ENCODE measurements at regions not wholly inside any gene's neighbourhood (a gene's known extent, or its start where the extent isn't known, plus 50 kb on each side); places are given as distances from the start of the nearest gene placed in this dataset.

- TF ChIP-seq TCF7L2 (IDR thresholded peaks at IDR 0.05; ENCODE audit: low read depth, low read length) (no peak), SIN3A (IDR thresholded peaks at IDR 0.05; ENCODE audit: borderline replicate concordance, insufficient read depth, low read depth, low read length) (no peak), CTCF (IDR thresholded peaks at IDR 0.05) (no peak)
- no peaks in the 10 kb centered on the region for H3K4me1 ChIP-seq (ENCODE audit: control insufficient read depth, insufficient read depth, low read length)
- in situ Hi-C loops (cut with HindIII; ENCODE audit: low pct_unique_long_range_greater_than_20kb, low sequenced_read_pairs) (no loop called here), intact Hi-C loops (cut with micrococcal nuclease; ENCODE audit: unreplicated experiment) (no loop called here)
- ChIA-PET POLR2A (no interaction called here), CTCF (no interaction called here)
- no peak overlapping the region for H3K27ac ChIP-seq (ENCODE audit: low read length)
- no peaks in the 10 kb centered on the region for H3K27me3 ChIP-seq (ENCODE audit: control insufficient read depth, insufficient read depth, low read length)
- no peaks in the 10 kb centered on the region for H3K36me3 ChIP-seq (ENCODE audit: control insufficient read depth, insufficient read depth, low read length)
- DNase-seq (ENCODE audit: low read depth, low spot score) (no peak), ATAC-seq (no peak)
- no peaks in the 10 kb centered on the region for H3K9me3 ChIP-seq (ENCODE audit: control insufficient read depth, insufficient read depth, low read depth, low read length)
- BruUV-seq (replicated peaks) = no TSS peak
- no peak overlapping the region for H3K4me3 ChIP-seq (ENCODE audit: low read depth in 2 of 2, low read length in 2 of 2)
These were observed 374.2 kb downstream of the SUCLG1 start for GRCh38 chr2:84084856-84085255.

DNA sequence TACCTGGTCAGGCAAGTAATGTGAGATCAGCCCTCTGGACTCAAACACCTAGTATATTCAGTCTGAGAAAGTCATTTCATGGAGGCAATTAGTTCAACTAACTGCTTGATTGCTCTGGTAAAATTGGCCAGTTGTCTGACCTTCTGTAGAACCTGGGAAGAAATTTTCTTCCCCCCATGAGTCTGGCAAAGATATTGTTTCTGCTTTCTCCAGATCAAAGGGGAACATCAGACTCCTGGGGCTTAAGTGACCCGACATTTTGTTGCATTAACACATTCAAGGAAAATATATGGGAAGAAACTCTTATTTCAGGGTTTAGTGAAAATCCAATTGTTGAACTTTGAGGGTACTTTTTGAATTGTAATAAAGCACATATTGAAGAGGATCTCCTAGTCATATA is 375.1 kb downstream of the SUCLG1 start:
- in situ Hi-C loops (cut with HindIII; ENCODE audit: low pct_unique_long_range_greater_than_20kb, low sequenced_read_pairs) = no loop called here
- no peak for ATAC-seq

More for the DNA sequence above, 375.1 kb downstream of the SUCLG1 start:
- DNase-seq (ENCODE audit: low read depth, low spot score) = no peak
- Histone ChIP-seq H3K4me3 (ENCODE audit: low read depth in 2 of 2, low read length in 2 of 2) (no peak overlapping the region), H3K9me3 (ENCODE audit: control insufficient read depth, insufficient read depth, low read depth, low read length) (no peaks in the 10 kb centered on the region), H3K36me3 (ENCODE audit: control insufficient read depth, insufficient read depth, low read length) (no peaks in the 10 kb centered on the region), H3K27ac (ENCODE audit: low read length) (no peak overlapping the region), H3K27me3 (ENCODE audit: control insufficient read depth, insufficient read depth, low read length) (no peaks in the 10 kb centered on the region), H3K4me1 (ENCODE audit: control insufficient read depth, insufficient read depth, low read length) (no peaks in the 10 kb centered on the region)
- TF ChIP-seq, protein P1, sequence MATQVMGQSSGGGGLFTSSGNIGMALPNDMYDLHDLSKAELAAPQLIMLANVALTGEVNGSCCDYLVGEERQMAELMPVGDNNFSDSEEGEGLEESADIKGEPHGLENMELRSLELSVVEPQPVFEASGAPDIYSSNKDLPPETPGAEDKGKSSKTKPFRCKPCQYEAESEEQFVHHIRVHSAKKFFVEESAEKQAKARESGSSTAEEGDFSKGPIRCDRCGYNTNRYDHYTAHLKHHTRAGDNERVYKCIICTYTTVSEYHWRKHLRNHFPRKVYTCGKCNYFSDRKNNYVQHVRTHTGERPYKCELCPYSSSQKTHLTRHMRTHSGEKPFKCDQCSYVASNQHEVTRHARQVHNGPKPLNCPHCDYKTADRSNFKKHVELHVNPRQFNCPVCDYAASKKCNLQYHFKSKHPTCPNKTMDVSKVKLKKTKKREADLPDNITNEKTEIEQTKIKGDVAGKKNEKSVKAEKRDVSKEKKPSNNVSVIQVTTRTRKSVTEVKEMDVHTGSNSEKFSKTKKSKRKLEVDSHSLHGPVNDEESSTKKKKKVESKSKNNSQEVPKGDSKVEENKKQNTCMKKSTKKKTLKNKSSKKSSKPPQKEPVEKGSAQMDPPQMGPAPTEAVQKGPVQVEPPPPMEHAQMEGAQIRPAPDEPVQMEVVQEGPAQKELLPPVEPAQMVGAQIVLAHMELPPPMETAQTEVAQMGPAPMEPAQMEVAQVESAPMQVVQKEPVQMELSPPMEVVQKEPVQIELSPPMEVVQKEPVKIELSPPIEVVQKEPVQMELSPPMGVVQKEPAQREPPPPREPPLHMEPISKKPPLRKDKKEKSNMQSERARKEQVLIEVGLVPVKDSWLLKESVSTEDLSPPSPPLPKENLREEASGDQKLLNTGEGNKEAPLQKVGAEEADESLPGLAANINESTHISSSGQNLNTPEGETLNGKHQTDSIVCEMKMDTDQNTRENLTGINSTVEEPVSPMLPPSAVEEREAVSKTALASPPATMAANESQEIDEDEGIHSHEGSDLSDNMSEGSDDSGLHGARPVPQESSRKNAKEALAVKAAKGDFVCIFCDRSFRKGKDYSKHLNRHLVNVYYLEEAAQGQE (IDR thresholded peaks at IDR 0.05; ENCODE audit: insufficient read depth in 1 of 2, low read depth in 2 of 2, low read length in 1 of 2) = no peak
- TF ChIP-seq POLR2AphosphoS5 (IDR thresholded peaks at IDR 0.05; ENCODE audit: low read depth, low read length) = no peak
- TF ChIP-seq CTCF (IDR thresholded peaks at IDR 0.05) = no peak
- TF ChIP-seq TCF7L2 (IDR thresholded peaks at IDR 0.05; ENCODE audit: low read depth, low read length) = no peak
- TF ChIP-seq SIN3A (IDR thresholded peaks at IDR 0.05; ENCODE audit: borderline replicate concordance, insufficient read depth, low read depth, low read length) = no peak
- CTCF ChIA-PET = no interaction called here
- no TSS peak for BruUV-seq (replicated peaks)
- POLR2A ChIA-PET = no interaction called here
- intact Hi-C loops (cut with micrococcal nuclease; ENCODE audit: unreplicated experiment) = no loop called here

Measured in Panc1 (cell line).